Osteocyte (in vitro differentiated cells): ENCODE measurements at regions not wholly inside any gene's neighbourhood (a gene's known extent, or its start where the extent isn't known, plus 50 kb on each side); places are given as distances from the start of the nearest gene placed in this dataset.

Experiments used
- DNase-seq: peaks from one replicate; pipeline ENCODE4 v3.0.0; 2021; ENCODE audit warnings: mixed read lengths; ENCODE audit not compliant: unreplicated experiment; ENCODE audit errors: extremely low spot score
- H3K27ac Mint-ChIP-seq: one replicate; pipeline ENCODE4 v1.8.0; 2021; ENCODE audit warnings: mild to moderate bottlenecking, mixed read lengths; ENCODE audit not compliant: unreplicated experiment
- H3K27me3 Mint-ChIP-seq: one replicate; pipeline ENCODE4 v1.8.0; 2021; ENCODE audit warnings: mixed read lengths; ENCODE audit not compliant: unreplicated experiment
- H3K36me3 Mint-ChIP-seq: one replicate; pipeline ENCODE4 v1.8.0; 2021; ENCODE audit warnings: mixed read lengths; ENCODE audit not compliant: unreplicated experiment
- H3K4me1 Mint-ChIP-seq: one replicate; pipeline ENCODE4 v1.8.0; 2021; ENCODE audit warnings: mixed read lengths; ENCODE audit not compliant: unreplicated experiment
- H3K4me3 Mint-ChIP-seq: one replicate; pipeline ENCODE4 v1.8.0; 2021; ENCODE audit warnings: mild to moderate bottlenecking, moderate library complexity, mixed read lengths; ENCODE audit not compliant: unreplicated experiment
- H3K9me3 Mint-ChIP-seq: one replicate; pipeline ENCODE4 v1.8.0; 2021; ENCODE audit warnings: mixed read lengths; ENCODE audit not compliant: unreplicated experiment
- CTCF ChIP-seq: fragments of 200-600 bp; sonication (generic); IDR thresholded peaks from 2 replicates; pipeline ENCODE4 v1.5.0; 2021; ENCODE audit warnings: antibody characterized with exemption, mild to moderate bottlenecking, moderate library complexity

GRCh38 chr1:242579528-242580235, 55.2 kb upstream of the PLD5 start:
- Mint-ChIP-seq H3K4me1 (no peaks in the 10 kb centered on the region), H3K27me3 (no peaks in the 10 kb centered on the region), H3K9me3 (peaks cover 7% of the 10 kb centered on the region), H3K36me3 (no peaks in the 10 kb centered on the region), H3K4me3 (no peak overlapping the region), H3K27ac (no peak overlapping the region)
- no peak for DNase-seq
- no peak for TF ChIP-seq CTCF
